NCI-H146 (cell line): ENCODE measurements at regions not wholly inside any gene's neighbourhood (a gene's known extent, or its start where the extent isn't known, plus 50 kb on each side); places are given as distances from the start of the nearest gene placed in this dataset.

ENCODE experiments used
- DNase-seq: peaks from one replicate; lab custom pipeline; 2025; lab: John Stamatoyannopoulos, UW

GRCh38 chr12:88417531-88417930 is 162.7 kb downstream of the KITLG start:
- peak; percentile 72 for DNase-seq

GRCh38 chr12:88418856-88419497 is 161.3 kb downstream of the KITLG start:
- DNase-seq = no peak

- no peak for DNase-seq
These were observed 160.5 kb downstream of the KITLG start for GRCh38 chr12:88419794-88420193.

- DNase-seq = no peak
These were observed 159.8 kb downstream of the KITLG start for GRCh38 chr12:88420457-88420856.

GRCh38 chr12:88424791-88425730 is 155.2 kb downstream of the KITLG start:
- DNase-seq = no peak

- DNase-seq = no peak
These were observed 151.9 kb downstream of the KITLG start for GRCh38 chr12:88428350-88428749.

GRCh38 chr12:88431246-88431645 is 149.0 kb downstream of the KITLG start:
- no peak for DNase-seq

- no peak for DNase-seq
These were observed 147.5 kb downstream of the KITLG start for GRCh38 chr12:88432531-88433490.

GRCh38 chr12:88433997-88434703 is 146.1 kb downstream of the KITLG start:
- no peak for DNase-seq

GRCh38 chr12:88435334-88436076 is 144.8 kb downstream of the KITLG start:
- DNase-seq = no peak

GRCh38 chr12:88437226-88437625 is 143.0 kb downstream of the KITLG start:
- DNase-seq = no peak
